Epithelial cell of esophagus (primary cell): ENCODE measurements at regions not wholly inside any gene's neighbourhood (a gene's known extent, or its start where the extent isn't known, plus 50 kb on each side); places are given as distances from the start of the nearest gene placed in this dataset.

Source experiments
- DNase-seq: peaks from one replicate; pipeline ENCODE4 v3.0.0; 2010; ENCODE audit warnings: low read depth
- H3K4me3 ChIP-seq: 2 replicates; pipeline ENCODE4 v1.5.1; 2011; ENCODE audit warnings: mild to moderate bottlenecking, low read length, control low read depth
- TF ChIP-seq, protein P1 (sequence below): IDR thresholded peaks from 2 replicates; pipeline ENCODE4 v1.5.1; 2011; ENCODE audit warnings: low read depth, mild to moderate bottlenecking, low read length, control low read depth, inconsistent platforms; ENCODE audit not compliant: insufficient read depth; ENCODE audit errors: missing control alignments

DNA sequence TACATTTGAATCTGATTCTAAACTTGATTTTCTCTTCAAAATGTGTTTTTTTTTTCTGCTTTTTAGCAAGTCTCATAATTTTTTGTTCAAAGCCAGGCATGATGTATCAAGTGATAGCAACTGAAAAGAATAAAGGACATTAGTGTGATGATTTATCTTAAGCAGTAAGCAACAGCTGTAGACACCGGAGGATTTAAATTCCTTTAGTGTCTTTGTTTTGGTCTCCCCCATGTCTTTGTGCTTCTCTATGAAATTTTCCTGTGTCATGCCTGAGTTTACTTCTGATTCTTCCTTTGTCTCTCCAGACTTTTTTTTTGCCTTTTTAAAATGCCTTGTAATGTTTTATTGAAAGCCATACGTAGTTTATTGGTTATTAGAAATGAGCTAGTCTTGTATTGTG is 934.2 kb upstream of the RAG2 start:
- no peak for DNase-seq
- H3K4me3 ChIP-seq: no peak overlapping the region
- TF ChIP-seq, protein P1, sequence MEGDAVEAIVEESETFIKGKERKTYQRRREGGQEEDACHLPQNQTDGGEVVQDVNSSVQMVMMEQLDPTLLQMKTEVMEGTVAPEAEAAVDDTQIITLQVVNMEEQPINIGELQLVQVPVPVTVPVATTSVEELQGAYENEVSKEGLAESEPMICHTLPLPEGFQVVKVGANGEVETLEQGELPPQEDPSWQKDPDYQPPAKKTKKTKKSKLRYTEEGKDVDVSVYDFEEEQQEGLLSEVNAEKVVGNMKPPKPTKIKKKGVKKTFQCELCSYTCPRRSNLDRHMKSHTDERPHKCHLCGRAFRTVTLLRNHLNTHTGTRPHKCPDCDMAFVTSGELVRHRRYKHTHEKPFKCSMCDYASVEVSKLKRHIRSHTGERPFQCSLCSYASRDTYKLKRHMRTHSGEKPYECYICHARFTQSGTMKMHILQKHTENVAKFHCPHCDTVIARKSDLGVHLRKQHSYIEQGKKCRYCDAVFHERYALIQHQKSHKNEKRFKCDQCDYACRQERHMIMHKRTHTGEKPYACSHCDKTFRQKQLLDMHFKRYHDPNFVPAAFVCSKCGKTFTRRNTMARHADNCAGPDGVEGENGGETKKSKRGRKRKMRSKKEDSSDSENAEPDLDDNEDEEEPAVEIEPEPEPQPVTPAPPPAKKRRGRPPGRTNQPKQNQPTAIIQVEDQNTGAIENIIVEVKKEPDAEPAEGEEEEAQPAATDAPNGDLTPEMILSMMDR: no peak

DNA sequence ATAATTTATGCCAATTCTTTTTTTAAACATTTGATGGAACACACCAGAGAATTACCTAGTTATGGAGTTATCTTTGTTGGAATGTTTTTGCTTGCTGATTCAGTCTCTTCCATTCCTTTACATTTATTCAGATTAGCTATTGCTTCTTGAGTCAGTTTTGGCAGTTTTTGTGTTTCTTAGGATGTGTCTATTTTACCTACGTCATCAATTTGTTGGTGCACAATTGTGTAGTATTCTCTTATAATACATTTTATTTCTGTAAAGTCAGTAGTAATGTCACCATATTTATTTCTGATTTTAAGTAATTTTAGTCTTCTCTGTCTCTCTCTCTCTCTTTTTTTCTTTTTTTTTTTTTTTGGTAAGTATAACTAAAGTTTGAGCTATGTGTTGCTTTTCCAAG is 929.5 kb upstream of the RAG2 start:
- no peak for DNase-seq
- TF ChIP-seq, protein P1: no peak
- H3K4me3 ChIP-seq: no peak overlapping the region

GRCh38 chr11:37525336-37525735 is 927.3 kb upstream of the RAG2 start:
- peak; percentile 34 for DNase-seq
- TF ChIP-seq, protein P1: peak; percentile 36
- no peak overlapping the region for H3K4me3 ChIP-seq

- H3K4me3 ChIP-seq: no peak overlapping the region
- no peak for DNase-seq
- TF ChIP-seq, protein P1: no peak
Measured at GRCh38 chr11:37519781-37520180, 921.7 kb upstream of the RAG2 start.

DNA sequence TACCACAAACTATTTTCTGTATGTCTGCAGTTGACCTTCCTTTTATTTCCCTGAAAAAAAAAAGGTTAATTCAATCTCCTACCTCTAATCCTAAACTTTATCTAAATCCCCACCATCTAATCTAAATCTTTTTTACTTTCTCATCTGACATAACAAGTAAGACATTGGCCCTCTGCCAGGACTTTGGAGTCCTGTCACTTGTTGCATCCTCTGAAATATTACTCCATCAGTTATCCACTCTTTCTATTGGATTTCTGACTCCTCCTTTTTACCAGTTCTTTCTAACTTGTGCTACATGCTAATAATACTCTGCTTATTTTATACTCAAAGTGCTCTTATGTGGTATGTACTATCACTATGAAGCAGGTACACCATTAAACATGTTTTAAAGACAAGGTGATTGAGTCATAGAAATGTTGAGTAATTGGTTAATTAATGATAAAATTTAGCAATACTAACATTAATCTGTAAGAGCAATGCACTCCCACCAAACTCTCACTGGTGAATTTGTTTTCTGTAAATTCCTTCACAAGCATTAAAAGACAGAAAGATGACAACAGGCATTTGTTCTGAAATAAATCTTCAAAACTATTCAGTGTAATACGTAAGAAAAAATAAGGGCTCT is 914.2 kb upstream of the RAG2 start:
- TF ChIP-seq, protein P1: no peak
- DNase-seq: peak; percentile 29
- no peak overlapping the region for H3K4me3 ChIP-seq

- no peak overlapping the region for H3K4me3 ChIP-seq
- TF ChIP-seq, protein P1: no peak
- peak; percentile 89 for DNase-seq
Measured at GRCh38 chr11:37511425-37511933, 913.4 kb upstream of the RAG2 start.

DNA sequence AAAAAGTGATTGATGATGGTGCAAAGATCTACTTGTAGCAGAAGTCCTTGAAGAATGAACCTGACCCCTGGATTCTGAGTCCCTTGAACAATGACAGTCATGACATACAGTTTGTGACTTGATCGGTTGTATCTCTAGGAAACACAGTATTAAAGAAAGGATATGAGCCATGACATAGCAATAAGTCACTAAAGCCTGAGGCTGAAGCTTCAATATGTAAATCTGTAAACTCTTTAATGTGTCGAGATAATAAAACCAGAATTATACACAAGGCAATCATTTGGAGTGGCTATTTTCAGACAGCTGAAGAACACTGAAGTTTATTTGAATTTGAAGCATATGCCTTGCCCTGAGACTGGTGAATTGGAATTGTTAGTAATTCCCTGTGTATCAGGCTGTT is 911.5 kb upstream of the RAG2 start:
- no peak overlapping the region for H3K4me3 ChIP-seq
- DNase-seq: peak; percentile 52
- TF ChIP-seq, protein P1: no peak
